Testis (tissue), 2 donors: ENCODE measurements at regions not wholly inside any gene's neighbourhood (a gene's known extent, or its start where the extent isn't known, plus 50 kb on each side); places are given as distances from the start of the nearest gene placed in this dataset.

Experiments
- POLR2A ChIP-seq: fragments of 450-650 bp; IDR thresholded peaks from one replicate; pipeline ENCODE4 v1.6.1; 2017; ENCODE audit warnings: antibody characterized with exemption, mild to moderate bottlenecking, moderate library complexity
- TF ChIP-seq, protein P1 (sequence below), 3 experiments: fragments of 450-650 bp in 2 of 3; fragments of 200-600 bp in 1 of 3; sonication (generic) in 1 of 3; IDR thresholded peaks; one replicate each; pipeline ENCODE4 v1.5.1; 2016 to 2019; ENCODE audit warnings: antibody characterized with exemption in 3 of 3, mild to moderate bottlenecking in 2 of 3, moderate library complexity in 1 of 3

DNA sequence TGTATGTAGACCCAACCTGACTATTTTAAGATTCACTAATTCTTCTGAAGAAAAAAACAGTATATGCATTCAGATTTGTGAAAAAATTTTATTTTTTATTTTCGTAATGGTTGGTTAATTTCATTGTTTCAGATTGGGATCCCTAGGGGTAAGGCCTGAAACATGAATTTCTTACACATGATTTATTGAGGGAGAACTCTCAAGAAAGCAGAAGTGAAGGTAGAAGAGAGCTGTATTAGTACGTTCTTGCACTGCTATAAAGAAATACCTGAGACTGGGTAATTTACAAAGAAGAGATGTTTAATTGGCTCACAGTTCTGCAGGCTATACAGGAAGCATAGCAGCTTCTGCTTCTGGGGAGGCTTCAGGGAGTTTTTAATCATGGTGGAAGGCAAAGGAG is 611.9 kb upstream of the TECRL start:
- TF ChIP-seq, protein P1, sequence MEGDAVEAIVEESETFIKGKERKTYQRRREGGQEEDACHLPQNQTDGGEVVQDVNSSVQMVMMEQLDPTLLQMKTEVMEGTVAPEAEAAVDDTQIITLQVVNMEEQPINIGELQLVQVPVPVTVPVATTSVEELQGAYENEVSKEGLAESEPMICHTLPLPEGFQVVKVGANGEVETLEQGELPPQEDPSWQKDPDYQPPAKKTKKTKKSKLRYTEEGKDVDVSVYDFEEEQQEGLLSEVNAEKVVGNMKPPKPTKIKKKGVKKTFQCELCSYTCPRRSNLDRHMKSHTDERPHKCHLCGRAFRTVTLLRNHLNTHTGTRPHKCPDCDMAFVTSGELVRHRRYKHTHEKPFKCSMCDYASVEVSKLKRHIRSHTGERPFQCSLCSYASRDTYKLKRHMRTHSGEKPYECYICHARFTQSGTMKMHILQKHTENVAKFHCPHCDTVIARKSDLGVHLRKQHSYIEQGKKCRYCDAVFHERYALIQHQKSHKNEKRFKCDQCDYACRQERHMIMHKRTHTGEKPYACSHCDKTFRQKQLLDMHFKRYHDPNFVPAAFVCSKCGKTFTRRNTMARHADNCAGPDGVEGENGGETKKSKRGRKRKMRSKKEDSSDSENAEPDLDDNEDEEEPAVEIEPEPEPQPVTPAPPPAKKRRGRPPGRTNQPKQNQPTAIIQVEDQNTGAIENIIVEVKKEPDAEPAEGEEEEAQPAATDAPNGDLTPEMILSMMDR (IDR thresholded peaks at IDR 0.05): no peak
- no peak for TF ChIP-seq POLR2A
